Nephron (organoid): ENCODE measurements at regions not wholly inside any gene's neighbourhood (a gene's known extent, or its start where the extent isn't known, plus 50 kb on each side); places are given as distances from the start of the nearest gene placed in this dataset.

Experiments
- H3K27ac Mint-ChIP-seq, 3 experiments: 2 replicates each; pipeline ENCODE4 v1.8.0; 2020; ENCODE audit warnings: mixed read lengths in 3 of 3, mild to moderate bottlenecking in 2 of 3, moderate library complexity in 1 of 3
- H3K27me3 Mint-ChIP-seq: 2 replicates; pipeline ENCODE4 v1.8.0; 2021; ENCODE audit warnings: low read depth, mild to moderate bottlenecking, moderate library complexity, mixed read lengths
- H3K36me3 Mint-ChIP-seq: 2 replicates; pipeline ENCODE4 v1.8.0; 2020; ENCODE audit warnings: low read depth, mixed read lengths
- H3K4me1 Mint-ChIP-seq: 2 replicates; pipeline ENCODE4 v1.8.0; 2020; ENCODE audit warnings: mixed read lengths
- H3K4me3 Mint-ChIP-seq, 3 experiments: 2 replicates each; pipeline ENCODE4 v1.8.0; 2020; ENCODE audit warnings: mild to moderate bottlenecking in 3 of 3, mixed read lengths in 3 of 3, moderate library complexity in 2 of 3
- H3K9me3 Mint-ChIP-seq: 2 replicates; pipeline ENCODE4 v1.8.0; 2020; ENCODE audit warnings: mixed read lengths
- CTCF ChIP-seq, 3 experiments: fragments of 200-600 bp; sonication (generic); IDR thresholded peaks; one replicate each; pipeline ENCODE4 v1.5.0; 2021; ENCODE audit warnings: antibody characterized with exemption in 3 of 3; ENCODE audit not compliant: unreplicated experiment in 3 of 3

- peaks cover 2% of the 10 kb centered on the region for H3K9me3 Mint-ChIP-seq
- TF ChIP-seq CTCF (IDR thresholded peaks at IDR 0.05; ENCODE audit: unreplicated experiment in 3 of 3), result peak in 1 of 3 experiments; percentile 47
- no peak overlapping the region for H3K27ac Mint-ChIP-seq
- H3K4me3 Mint-ChIP-seq, result no peak overlapping the region
- no peaks in the 10 kb centered on the region for H3K36me3 Mint-ChIP-seq
- H3K27me3 Mint-ChIP-seq, result peaks cover 5% of the 10 kb centered on the region
- H3K4me1 Mint-ChIP-seq, result peaks cover 6% of the 10 kb centered on the region
Measured at GRCh38 chr1:222387007-222387814, 160.7 kb downstream of the HHIPL2 start.

- H3K27ac Mint-ChIP-seq, result peak overlapping the region in 1 of 3 experiments; percentile 48
- no peaks in the 10 kb centered on the region for H3K36me3 Mint-ChIP-seq
- no peaks in the 10 kb centered on the region for H3K27me3 Mint-ChIP-seq
- no peak for TF ChIP-seq CTCF (IDR thresholded peaks at IDR 0.05; ENCODE audit: unreplicated experiment in 3 of 3)
- peaks cover 9% of the 10 kb centered on the region for H3K9me3 Mint-ChIP-seq
- no peak overlapping the region for H3K4me3 Mint-ChIP-seq
- H3K4me1 Mint-ChIP-seq, result no peaks in the 10 kb centered on the region
Measured at GRCh38 chr1:222385955-222386354, 161.9 kb downstream of the HHIPL2 start.

- Mint-ChIP-seq H3K27ac (no peak overlapping the region), H3K36me3 (no peaks in the 10 kb centered on the region), H3K9me3 (peaks cover 9% of the 10 kb centered on the region), H3K4me3 (no peak overlapping the region), H3K4me1 (no peaks in the 10 kb centered on the region), H3K27me3 (no peaks in the 10 kb centered on the region)
- no peak for TF ChIP-seq CTCF (IDR thresholded peaks at IDR 0.05; ENCODE audit: unreplicated experiment in 3 of 3)
Measured at GRCh38 chr1:222385262-222385661, 162.6 kb downstream of the HHIPL2 start.

GRCh38 chr1:222384531-222384930 lies 163.4 kb downstream of the HHIPL2 start:
- TF ChIP-seq CTCF (IDR thresholded peaks at IDR 0.05; ENCODE audit: unreplicated experiment in 3 of 3), result no peak
- Mint-ChIP-seq H3K36me3 (no peaks in the 10 kb centered on the region), H3K27ac (no peak overlapping the region), H3K4me1 (no peaks in the 10 kb centered on the region), H3K4me3 (no peak overlapping the region), H3K9me3 (peaks cover 9% of the 10 kb centered on the region), H3K27me3 (no peaks in the 10 kb centered on the region)

- Mint-ChIP-seq H3K4me3 (no peak overlapping the region), H3K4me1 (no peaks in the 10 kb centered on the region), H3K27ac (no peak overlapping the region), H3K27me3 (no peaks in the 10 kb centered on the region), H3K9me3 (peaks cover 9% of the 10 kb centered on the region), H3K36me3 (no peaks in the 10 kb centered on the region)
- no peak for TF ChIP-seq CTCF (IDR thresholded peaks at IDR 0.05; ENCODE audit: unreplicated experiment in 3 of 3)
Measured at GRCh38 chr1:222382171-222382570, 165.7 kb downstream of the HHIPL2 start.
